Gastrocnemius medialis (tissue), 4 donors: ENCODE measurements at regions not wholly inside any gene's neighbourhood (a gene's known extent, or its start where the extent isn't known, plus 50 kb on each side); places are given as distances from the start of the nearest gene placed in this dataset.

Source experiments
- CTCF ChIP-seq, 5 experiments: fragments of 450-650 bp in 3 of 5; fragments of 200-600 bp in 2 of 5; sonication (generic) in 2 of 5; IDR thresholded peaks in 4 of 5; conservative IDR thresholded peaks in 1 of 5; 1 replicate in 4 of 5; 2 replicates in 1 of 5; pipeline ENCODE4 v1.5.1; 2016 to 2019; ENCODE audit warnings: antibody characterized with exemption in 5 of 5, mild to moderate bottlenecking in 3 of 5, moderate library complexity in 3 of 5
- POLR2A ChIP-seq, 2 donors: fragments of 450-650 bp; IDR thresholded peaks; one replicate each; pipeline ENCODE4 v1.6.1; 2017; ENCODE audit warnings: antibody characterized with exemption in 2 of 2, mild to moderate bottlenecking in 2 of 2, moderate library complexity in 2 of 2

GRCh38 chr4:124325690-124326089 is 386.8 kb downstream of the ANKRD50 start:
- no peak for TF ChIP-seq POLR2A (IDR thresholded peaks at IDR 0.05)
- TF ChIP-seq CTCF (IDR thresholded peaks at IDR 0.05 in 4 of 5, conservative IDR thresholded peaks at IDR 0.05 in 1 of 5) = no peak
